Breast epithelium (tissue), 4 donors: ENCODE measurements at regions not wholly inside any gene's neighbourhood (a gene's known extent, or its start where the extent isn't known, plus 50 kb on each side); places are given as distances from the start of the nearest gene placed in this dataset.

ENCODE experiments used
- DNase-seq, 2 donors: peaks; one replicate each; pipeline ENCODE4 v3.0.0-alpha.2; 2019; ENCODE audit warnings: low spot score in 2 of 2
- H3K27ac ChIP-seq, 2 donors: fragments of 200-600 bp; sonication (generic) in 1 of 2; one replicate each; pipeline ENCODE4 v1.5.1; 2016 to 2019; ENCODE audit warnings: mild to moderate bottlenecking in 1 of 2
- H3K27me3 ChIP-seq, 2 donors: fragments of 200-600 bp; sonication (generic) in 1 of 2; one replicate each; pipeline versions ENCODE4 v1.5.1 to v1.6.0; 2017 to 2019; ENCODE audit warnings: control low read depth in 1 of 2, mild to moderate bottlenecking in 1 of 2
- H3K36me3 ChIP-seq: fragments of 200-600 bp; one replicate; pipeline ENCODE4 v1.5.1; 2019
- H3K4me1 ChIP-seq, 2 donors: fragments of 200-600 bp; sonication (generic); one replicate each; pipeline ENCODE4 v1.5.1; 2016 to 2019; ENCODE audit warnings: control low read depth in 1 of 2
- H3K4me3 ChIP-seq, 3 donors: fragments of 200-600 bp; sonication (generic); 1 replicate in 2 of 3; 2 replicates in 1 of 3; pipeline ENCODE4 v1.5.1; 2016 to 2019; ENCODE audit warnings: mild to moderate bottlenecking in 3 of 3, moderate library complexity in 2 of 3
- H3K9me3 ChIP-seq, 2 donors: fragments of 200-600 bp; sonication (generic) in 1 of 2; one replicate each; pipeline ENCODE4 v1.5.1; 2016 to 2019; ENCODE audit warnings: control low read depth in 1 of 2
- POLR2A ChIP-seq: fragments of 450-650 bp; IDR thresholded peaks from one replicate; pipeline ENCODE4 v1.6.1; 2016; ENCODE audit warnings: antibody characterized with exemption, mild to moderate bottlenecking, moderate library complexity
- POLR2AphosphoS5 ChIP-seq, 3 donors: sonication (generic); formaldehyde crosslinking; IDR thresholded peaks; one replicate each; pipeline ENCODE4 v1.6.1; 2017; ENCODE audit warnings: antibody characterized with exemption in 3 of 3
- intact Hi-C: fragments of 100-400 bp; cut with DNase I; formaldehyde crosslinking; loops from one replicate; pipeline ENCODE4 v1.15.1; 2023; ENCODE audit warnings: low total_unique reads
- TF ChIP-seq, protein P1 (sequence below), 3 donors: fragments of 450-650 bp; IDR thresholded peaks; one replicate each; pipeline ENCODE4 v1.5.1; 2016 to 2017; ENCODE audit warnings: antibody characterized with exemption in 3 of 3, mild to moderate bottlenecking in 3 of 3, moderate library complexity in 3 of 3

DNA sequence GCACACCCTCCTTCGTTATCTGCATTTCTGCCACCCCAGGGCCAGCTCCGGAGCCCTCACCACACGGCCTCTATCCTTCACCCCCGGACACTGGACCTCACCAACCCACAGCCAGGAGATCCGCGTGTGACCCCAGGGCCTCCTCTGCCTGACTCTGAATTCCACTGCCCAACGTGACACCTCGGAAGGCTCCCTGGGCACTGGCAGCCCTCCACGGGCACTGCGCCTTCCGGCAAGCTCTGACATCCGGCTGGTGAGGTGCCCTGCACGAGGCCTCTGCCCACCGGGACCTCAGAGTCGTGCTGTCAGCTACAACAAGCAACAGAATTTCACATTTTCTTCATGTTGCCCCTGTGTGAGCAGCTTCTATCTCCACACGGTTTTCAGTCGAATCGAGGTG, 148.3 kb downstream of the CRYBB2 start:
- Histone ChIP-seq H3K9me3 (no peaks in the 10 kb centered on the region), H3K4me3 (no peak overlapping the region), H3K36me3 (no peaks in the 10 kb centered on the region), H3K27me3 (no peaks in the 10 kb centered on the region), H3K27ac (no peak overlapping the region), H3K4me1 (no peaks in the 10 kb centered on the region)
- TF ChIP-seq, protein P1, sequence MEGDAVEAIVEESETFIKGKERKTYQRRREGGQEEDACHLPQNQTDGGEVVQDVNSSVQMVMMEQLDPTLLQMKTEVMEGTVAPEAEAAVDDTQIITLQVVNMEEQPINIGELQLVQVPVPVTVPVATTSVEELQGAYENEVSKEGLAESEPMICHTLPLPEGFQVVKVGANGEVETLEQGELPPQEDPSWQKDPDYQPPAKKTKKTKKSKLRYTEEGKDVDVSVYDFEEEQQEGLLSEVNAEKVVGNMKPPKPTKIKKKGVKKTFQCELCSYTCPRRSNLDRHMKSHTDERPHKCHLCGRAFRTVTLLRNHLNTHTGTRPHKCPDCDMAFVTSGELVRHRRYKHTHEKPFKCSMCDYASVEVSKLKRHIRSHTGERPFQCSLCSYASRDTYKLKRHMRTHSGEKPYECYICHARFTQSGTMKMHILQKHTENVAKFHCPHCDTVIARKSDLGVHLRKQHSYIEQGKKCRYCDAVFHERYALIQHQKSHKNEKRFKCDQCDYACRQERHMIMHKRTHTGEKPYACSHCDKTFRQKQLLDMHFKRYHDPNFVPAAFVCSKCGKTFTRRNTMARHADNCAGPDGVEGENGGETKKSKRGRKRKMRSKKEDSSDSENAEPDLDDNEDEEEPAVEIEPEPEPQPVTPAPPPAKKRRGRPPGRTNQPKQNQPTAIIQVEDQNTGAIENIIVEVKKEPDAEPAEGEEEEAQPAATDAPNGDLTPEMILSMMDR (IDR thresholded peaks at IDR 0.05): no peak
- TF ChIP-seq POLR2AphosphoS5 (IDR thresholded peaks at IDR 0.05) (no peak), POLR2A (no peak)
- intact Hi-C loops: no loop called here
- DNase-seq: no peak

DNA sequence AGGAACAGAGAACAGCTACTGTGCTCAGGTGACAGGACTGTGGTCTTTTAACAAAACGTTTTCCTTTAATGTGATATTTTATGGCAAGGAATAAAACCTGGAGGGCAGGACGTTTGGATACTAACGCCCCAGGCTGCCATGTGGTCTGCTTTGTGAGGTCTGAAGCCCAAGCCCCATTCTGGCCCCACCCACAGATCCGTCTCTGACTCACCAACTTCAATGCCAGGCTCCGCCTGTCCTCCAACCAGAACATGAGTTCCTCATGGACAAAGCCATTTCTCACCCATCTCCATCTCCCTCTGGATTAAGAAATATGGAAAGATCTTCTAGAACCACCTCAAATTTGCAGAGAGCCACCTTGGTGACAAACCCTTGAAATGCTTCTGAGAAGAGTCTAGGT, 148.8 kb downstream of the CRYBB2 start:
- DNase-seq: no peak
- no peak overlapping the region for H3K27ac ChIP-seq
- H3K4me1 ChIP-seq: no peaks in the 10 kb centered on the region
- intact Hi-C loops: no loop called here
- no peaks in the 10 kb centered on the region for H3K27me3 ChIP-seq
- TF ChIP-seq POLR2A (no peak), POLR2AphosphoS5 (IDR thresholded peaks at IDR 0.05) (no peak)
- TF ChIP-seq, protein P1 (IDR thresholded peaks at IDR 0.05): no peak
- no peaks in the 10 kb centered on the region for H3K9me3 ChIP-seq
- H3K36me3 ChIP-seq: no peaks in the 10 kb centered on the region
- no peak overlapping the region for H3K4me3 ChIP-seq

DNA sequence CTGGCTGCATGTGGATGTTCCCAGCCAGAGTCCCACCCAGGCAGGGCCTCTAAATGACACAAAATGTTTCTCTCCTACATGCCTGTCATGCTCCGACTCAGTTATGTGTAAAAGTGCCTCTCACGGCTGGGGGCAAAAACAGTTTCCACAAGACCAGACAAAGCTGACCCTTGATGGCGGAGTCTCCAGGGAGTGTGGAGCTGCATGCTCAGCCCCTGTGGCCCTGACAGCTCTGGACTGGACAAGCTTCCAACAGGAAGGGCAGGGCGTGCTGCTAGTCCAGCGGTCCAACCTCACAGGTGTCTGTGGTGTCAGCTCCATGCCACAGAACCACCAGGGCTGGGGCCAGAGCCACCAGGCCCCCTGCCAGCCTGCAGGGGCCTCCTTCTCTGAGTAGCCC, 149.6 kb downstream of the CRYBB2 start:
- Histone ChIP-seq H3K27ac (no peak overlapping the region), H3K27me3 (no peaks in the 10 kb centered on the region), H3K9me3 (no peaks in the 10 kb centered on the region), H3K36me3 (no peaks in the 10 kb centered on the region), H3K4me1 (no peaks in the 10 kb centered on the region), H3K4me3 (no peak overlapping the region)
- intact Hi-C loops: no loop called here
- no peak for DNase-seq
- TF ChIP-seq, protein P1 (IDR thresholded peaks at IDR 0.05): no peak
- TF ChIP-seq POLR2AphosphoS5 (IDR thresholded peaks at IDR 0.05) (no peak), POLR2A (no peak)

DNA sequence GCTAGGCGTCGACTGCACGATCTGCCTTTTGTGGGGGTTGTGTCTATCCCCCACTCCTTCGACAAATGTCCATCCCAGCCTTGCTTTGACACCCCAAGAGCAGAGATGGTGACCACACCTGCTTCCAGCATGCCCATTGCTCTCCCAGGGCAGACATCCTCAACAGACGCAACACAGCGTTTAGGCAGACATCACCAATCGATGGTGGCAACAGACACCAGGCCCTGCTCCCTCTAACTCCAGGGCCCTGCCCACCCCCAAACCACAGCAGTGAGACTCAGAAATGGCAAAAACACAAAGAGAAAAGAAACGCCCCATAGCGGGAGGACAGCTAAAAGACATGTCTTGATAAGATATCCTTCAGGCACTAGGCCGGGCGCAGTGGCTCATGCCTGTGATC, 150.9 kb downstream of the CRYBB2 start:
- intact Hi-C loops: no loop called here
- no peak overlapping the region for H3K27ac ChIP-seq
- no peak for DNase-seq
- no peak for TF ChIP-seq POLR2AphosphoS5 (IDR thresholded peaks at IDR 0.05)
- TF ChIP-seq, protein P1 (IDR thresholded peaks at IDR 0.05): no peak
- TF ChIP-seq POLR2A: no peak
- H3K4me3 ChIP-seq: no peak overlapping the region
- no peaks in the 10 kb centered on the region for H3K9me3 ChIP-seq
- no peaks in the 10 kb centered on the region for H3K36me3 ChIP-seq
- no peaks in the 10 kb centered on the region for H3K4me1 ChIP-seq
- H3K27me3 ChIP-seq: no peaks in the 10 kb centered on the region

DNA sequence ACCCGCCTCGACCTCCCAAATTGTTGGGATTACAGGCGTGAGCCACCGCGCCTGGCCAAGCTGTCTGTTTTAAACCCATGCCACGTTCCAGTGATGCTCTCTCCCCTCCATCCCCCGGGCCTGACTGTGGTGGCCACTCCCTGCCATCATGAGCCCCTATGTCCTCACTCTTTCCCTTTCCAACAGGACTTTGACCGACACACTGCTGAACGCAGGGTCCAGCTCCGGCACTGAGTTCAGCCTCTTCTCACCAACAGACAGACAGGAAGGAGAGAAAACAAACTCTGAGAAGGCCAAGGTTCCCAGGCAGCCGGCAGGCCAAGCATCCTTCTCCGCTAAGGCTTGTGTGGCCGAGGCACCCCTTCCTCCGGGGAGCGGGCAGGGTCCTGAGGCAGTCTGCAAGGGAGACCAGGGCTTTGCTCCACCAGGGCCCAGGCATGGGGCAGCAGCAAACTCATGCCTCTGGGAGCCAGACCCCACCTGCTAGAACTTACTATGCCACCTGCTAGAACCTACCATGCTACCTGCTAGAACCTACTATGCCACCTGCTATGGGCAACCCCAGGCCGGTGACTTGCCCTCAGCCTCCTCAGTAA, 152.7 kb downstream of the CRYBB2 start:
- Histone ChIP-seq H3K4me1 (no peaks in the 10 kb centered on the region), H3K36me3 (no peaks in the 10 kb centered on the region), H3K4me3 (no peak overlapping the region), H3K27me3 (no peaks in the 10 kb centered on the region), H3K27ac (no peak overlapping the region), H3K9me3 (no peaks in the 10 kb centered on the region)
- DNase-seq: no peak
- intact Hi-C loops: no loop called here
- TF ChIP-seq POLR2AphosphoS5 (IDR thresholded peaks at IDR 0.05) (no peak), POLR2A (no peak)
- TF ChIP-seq, protein P1 (IDR thresholded peaks at IDR 0.05): no peak
